ENCODE measurements at regions not wholly inside any gene's neighbourhood (a gene's known extent, or its start where the extent isn't known, plus 50 kb on each side); places are given as distances from the start of the nearest gene placed in this dataset.

DNA sequence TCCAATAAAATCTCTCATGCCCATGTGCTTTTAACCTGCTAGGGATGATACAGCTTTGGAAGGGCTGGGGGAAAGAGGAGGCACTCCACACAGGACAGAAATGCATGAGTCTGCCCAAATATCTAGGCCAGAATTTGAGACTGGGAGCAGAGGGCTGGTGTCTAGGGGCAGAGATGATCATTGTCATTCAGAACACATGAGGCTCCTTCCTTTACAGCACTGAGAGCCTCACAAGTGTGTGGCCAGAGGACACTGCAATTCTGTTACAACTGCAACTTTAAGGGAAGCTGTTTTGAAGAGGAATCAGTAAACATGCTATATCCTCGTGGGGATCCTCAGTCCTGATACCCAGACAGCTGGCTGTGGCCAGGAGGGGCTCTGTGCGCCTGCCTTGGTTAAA lies 541.3 kb downstream of the OMA1 start:
- H3K79me2 ChIP-seq (ENCODE audit: insufficient read depth) = no peaks in the 10 kb centered on the region
- no peak overlapping the region for H2AFZ ChIP-seq
- no peaks in the 10 kb centered on the region for H3K36me3 ChIP-seq (ENCODE audit: low read depth)
- no peaks in the 10 kb centered on the region for H3K9me3 ChIP-seq (ENCODE audit: low read depth)
- in situ Hi-C loops (cut with MboI) = no loop called here
- TF ChIP-seq EZH2phosphoT487 (IDR thresholded peaks at IDR 0.05; ENCODE audit: insufficient read depth, low read depth) (no peak), EZH2 (IDR thresholded peaks at IDR 0.05; ENCODE audit: insufficient read depth, poor library complexity, severe bottlenecking) (no peak)
- no peak overlapping the region for H3K9ac ChIP-seq
- no peaks in the 10 kb centered on the region for H4K20me1 ChIP-seq (ENCODE audit: insufficient read depth)
- no peak overlapping the region for H3K4me3 ChIP-seq
- H3K27me3 ChIP-seq (replicated peaks; ENCODE audit: insufficient read depth) = no peaks in the 10 kb centered on the region; the same call in 1 of the 2 replicates
- no peak overlapping the region for H3K4me2 ChIP-seq (ENCODE audit: unreplicated experiment)
- no peaks in the 10 kb centered on the region for H3F3A ChIP-seq (ENCODE audit: insufficient read depth)
- H3K9me2 ChIP-seq (ENCODE audit: insufficient read depth) = no peaks in the 10 kb centered on the region
- no peak overlapping the region for H3K27ac ChIP-seq
- 8 to 11% methylated on average over 2 of the region's 2 CpGs for WGBS, 2 experiments (ENCODE audit: low coverage in 1 of 2, low lambda C conversion rate in 2 of 2, missing lambda C conversion rate in 2 of 2)
- DNase-seq = no peak
- H3K4me1 ChIP-seq (ENCODE audit: insufficient read depth) = no peaks in the 10 kb centered on the region

DNA sequence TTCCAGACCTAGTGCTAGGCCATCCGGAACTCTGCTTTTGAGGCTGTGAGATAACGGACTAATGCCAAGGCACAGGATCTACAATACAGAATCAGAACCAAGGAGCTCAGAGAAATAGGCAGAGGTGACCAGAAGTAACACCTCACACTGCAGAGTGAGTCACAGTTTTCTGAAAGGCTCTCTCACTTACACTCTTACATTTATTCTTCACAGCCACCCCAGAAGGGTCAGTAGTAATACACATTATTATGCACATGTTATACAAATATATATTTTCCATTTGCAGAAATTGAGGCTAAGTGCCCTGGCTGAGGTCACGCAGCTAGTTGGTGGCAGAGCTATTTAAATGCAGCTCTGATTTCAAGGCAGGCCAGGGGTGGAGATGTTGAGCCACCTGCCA lies 542.5 kb downstream of the OMA1 start:
- in situ Hi-C loops (cut with MboI) = no loop called here
- Histone ChIP-seq H2AFZ (no peak overlapping the region), H3K4me1 (ENCODE audit: insufficient read depth) (no peaks in the 10 kb centered on the region)

DNA sequence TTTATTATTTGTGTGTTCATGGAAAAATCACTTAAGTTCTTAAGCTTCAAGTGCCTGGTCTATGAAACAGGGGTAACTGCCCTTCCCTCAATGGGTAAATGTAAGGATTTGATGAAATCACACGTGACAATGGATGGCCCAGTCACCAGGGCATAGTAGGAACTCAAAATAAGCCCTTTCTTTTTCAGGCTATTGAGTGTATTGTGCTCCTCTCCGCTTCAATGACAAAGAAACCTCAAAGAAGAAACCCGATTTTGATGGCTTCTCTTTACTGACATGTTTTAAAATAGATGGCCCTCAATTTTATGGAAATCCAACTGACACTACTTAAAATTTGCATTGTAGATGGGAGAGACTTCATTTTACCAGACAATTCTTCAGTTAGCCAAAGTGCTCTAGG lies 543.5 kb downstream of the OMA1 start:
- no peaks in the 10 kb centered on the region for H3K36me3 ChIP-seq (ENCODE audit: low read depth)
- no peak overlapping the region for H3K27ac ChIP-seq
- DNase-seq = no peak
- H3K27me3 ChIP-seq (replicated peaks; ENCODE audit: insufficient read depth) = no peaks in the 10 kb centered on the region
- H3K9ac ChIP-seq = no peak overlapping the region
- no peak overlapping the region for H3K4me2 ChIP-seq (ENCODE audit: unreplicated experiment)
- WGBS, 2 experiments (ENCODE audit: low coverage in 1 of 2, low lambda C conversion rate in 2 of 2, missing lambda C conversion rate in 2 of 2) = 6 to 9% methylated on average over 3 of the region's 3 CpGs
- H3K4me1 ChIP-seq (ENCODE audit: insufficient read depth) = no peaks in the 10 kb centered on the region
- no peaks in the 10 kb centered on the region for H4K20me1 ChIP-seq (ENCODE audit: insufficient read depth)
- H3K4me3 ChIP-seq = no peak overlapping the region
- TF ChIP-seq EZH2phosphoT487 (IDR thresholded peaks at IDR 0.05; ENCODE audit: insufficient read depth, low read depth) = no peak
- TF ChIP-seq EZH2 (IDR thresholded peaks at IDR 0.05; ENCODE audit: insufficient read depth, poor library complexity, severe bottlenecking) = no peak
- no peak overlapping the region for H2AFZ ChIP-seq
- H3K9me3 ChIP-seq (ENCODE audit: low read depth) = no peaks in the 10 kb centered on the region
- in situ Hi-C loops (cut with MboI) = no loop called here
- no peaks in the 10 kb centered on the region for H3K79me2 ChIP-seq (ENCODE audit: insufficient read depth)
- no peaks in the 10 kb centered on the region for H3F3A ChIP-seq (ENCODE audit: insufficient read depth)
- H3K9me2 ChIP-seq (ENCODE audit: insufficient read depth) = no peaks in the 10 kb centered on the region

More for the DNA sequence above, 542.5 kb downstream of the OMA1 start:
- Histone ChIP-seq H3K27ac (no peak overlapping the region), H3K4me3 (no peak overlapping the region), H3F3A (ENCODE audit: insufficient read depth) (no peaks in the 10 kb centered on the region), H4K20me1 (ENCODE audit: insufficient read depth) (no peaks in the 10 kb centered on the region), H3K36me3 (ENCODE audit: low read depth) (no peaks in the 10 kb centered on the region), H3K9me3 (ENCODE audit: low read depth) (no peaks in the 10 kb centered on the region), H3K79me2 (ENCODE audit: insufficient read depth) (no peaks in the 10 kb centered on the region), H3K27me3 (replicated peaks; ENCODE audit: insufficient read depth) (no peaks in the 10 kb centered on the region; the same call in 1 of the 2 replicates), H3K9ac (no peak overlapping the region), H3K9me2 (ENCODE audit: insufficient read depth) (no peaks in the 10 kb centered on the region), H3K4me2 (ENCODE audit: unreplicated experiment) (no peak overlapping the region)
- no peak for TF ChIP-seq EZH2 (IDR thresholded peaks at IDR 0.05; ENCODE audit: insufficient read depth, poor library complexity, severe bottlenecking)
- TF ChIP-seq EZH2phosphoT487 (IDR thresholded peaks at IDR 0.05; ENCODE audit: insufficient read depth, low read depth) = no peak
- 22 to 27% methylated on average over 3 of the region's 3 CpGs for WGBS, 2 experiments (ENCODE audit: low coverage in 1 of 2, low lambda C conversion rate in 2 of 2, missing lambda C conversion rate in 2 of 2)
- no peak for DNase-seq

DNA sequence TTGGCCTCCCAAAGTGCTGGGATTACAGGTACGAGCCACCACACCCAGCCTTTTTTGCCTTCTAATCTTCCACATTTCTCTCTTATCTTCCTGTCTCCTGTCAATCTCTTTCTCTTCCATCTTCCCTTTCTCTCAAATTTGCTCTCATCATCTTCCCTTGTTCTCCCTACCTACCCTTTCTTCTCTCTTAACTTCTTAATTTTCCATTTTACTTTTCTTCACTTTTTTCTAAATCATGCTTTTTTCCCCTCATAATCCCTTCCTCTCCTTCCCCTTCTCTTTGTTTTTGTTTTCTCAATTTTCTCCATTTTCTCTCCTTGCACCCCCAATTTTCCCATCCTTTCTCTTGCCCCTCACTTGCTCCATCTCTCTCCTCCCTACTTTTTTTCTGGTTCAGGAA lies 545.7 kb downstream of the OMA1 start:
- 0 to 5% methylated on average over 1 of the region's 1 CpG for WGBS, 2 experiments (ENCODE audit: low coverage in 1 of 2, low lambda C conversion rate in 2 of 2, missing lambda C conversion rate in 2 of 2)

DNA sequence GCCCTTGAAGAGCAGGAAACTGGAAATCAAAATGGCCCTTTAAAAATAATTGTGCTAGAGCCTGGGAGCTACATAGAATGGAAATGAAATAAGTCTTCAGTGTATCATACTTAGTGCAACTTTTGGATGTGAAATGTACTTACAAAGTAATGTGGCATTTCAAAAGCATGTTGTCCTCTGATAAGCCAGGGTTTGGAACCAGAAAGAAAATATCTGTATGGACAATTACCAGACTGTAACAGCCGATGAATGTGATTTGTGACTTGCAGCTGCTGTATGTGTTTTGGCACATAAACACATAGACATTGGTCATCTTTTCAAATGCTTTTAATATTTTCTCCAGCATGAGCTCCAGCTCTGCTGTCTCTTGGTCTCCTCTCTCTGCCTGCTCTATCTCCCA lies 546.4 kb downstream of the OMA1 start:
- 4 to 9% methylated on average over 1 of the region's 1 CpG for WGBS, 2 experiments (ENCODE audit: low coverage in 1 of 2, low lambda C conversion rate in 2 of 2, missing lambda C conversion rate in 2 of 2)
- H3K79me2 ChIP-seq (ENCODE audit: insufficient read depth) = no peaks in the 10 kb centered on the region
- H3K9ac ChIP-seq = no peak overlapping the region
- H3K4me2 ChIP-seq (ENCODE audit: unreplicated experiment) = no peak overlapping the region
- in situ Hi-C loops (cut with MboI) = no loop called here
- no peak overlapping the region for H3K4me3 ChIP-seq
- no peaks in the 10 kb centered on the region for H3K4me1 ChIP-seq (ENCODE audit: insufficient read depth)
- no peaks in the 10 kb centered on the region for H3F3A ChIP-seq (ENCODE audit: insufficient read depth)
- H4K20me1 ChIP-seq (ENCODE audit: insufficient read depth) = no peaks in the 10 kb centered on the region
- H2AFZ ChIP-seq = no peak overlapping the region
- H3K36me3 ChIP-seq (ENCODE audit: low read depth) = no peaks in the 10 kb centered on the region
- DNase-seq = no peak
- H3K9me3 ChIP-seq (ENCODE audit: low read depth) = no peaks in the 10 kb centered on the region
- no peak overlapping the region for H3K27ac ChIP-seq
- no peaks in the 10 kb centered on the region for H3K27me3 ChIP-seq (replicated peaks; ENCODE audit: insufficient read depth)
- no peaks in the 10 kb centered on the region for H3K9me2 ChIP-seq (ENCODE audit: insufficient read depth)
- TF ChIP-seq EZH2phosphoT487 (IDR thresholded peaks at IDR 0.05; ENCODE audit: insufficient read depth, low read depth) (no peak), EZH2 (IDR thresholded peaks at IDR 0.05; ENCODE audit: insufficient read depth, poor library complexity, severe bottlenecking) (no peak)

More for the DNA sequence above, 545.7 kb downstream of the OMA1 start:
- H3K4me3 ChIP-seq = no peak overlapping the region
- no peaks in the 10 kb centered on the region for H3K9me2 ChIP-seq (ENCODE audit: insufficient read depth)
- no peak overlapping the region for H3K9ac ChIP-seq
- no peak overlapping the region for H2AFZ ChIP-seq
- H3K9me3 ChIP-seq (ENCODE audit: low read depth) = no peaks in the 10 kb centered on the region
- H3F3A ChIP-seq (ENCODE audit: insufficient read depth) = no peaks in the 10 kb centered on the region
- in situ Hi-C loops (cut with MboI) = no loop called here
- H3K36me3 ChIP-seq (ENCODE audit: low read depth) = no peaks in the 10 kb centered on the region
- no peak for TF ChIP-seq EZH2phosphoT487 (IDR thresholded peaks at IDR 0.05; ENCODE audit: insufficient read depth, low read depth)
- TF ChIP-seq EZH2 (IDR thresholded peaks at IDR 0.05; ENCODE audit: insufficient read depth, poor library complexity, severe bottlenecking) = no peak
- H4K20me1 ChIP-seq (ENCODE audit: insufficient read depth) = no peaks in the 10 kb centered on the region
- H3K4me1 ChIP-seq (ENCODE audit: insufficient read depth) = no peaks in the 10 kb centered on the region
- DNase-seq = no peak
- no peak overlapping the region for H3K4me2 ChIP-seq (ENCODE audit: unreplicated experiment)
- H3K27me3 ChIP-seq (replicated peaks; ENCODE audit: insufficient read depth) = no peaks in the 10 kb centered on the region
- H3K79me2 ChIP-seq (ENCODE audit: insufficient read depth) = no peaks in the 10 kb centered on the region
- no peak overlapping the region for H3K27ac ChIP-seq
